Esophagus muscularis mucosa (tissue), 4 donors: ENCODE measurements at regions not wholly inside any gene's neighbourhood (a gene's known extent, or its start where the extent isn't known, plus 50 kb on each side); places are given as distances from the start of the nearest gene placed in this dataset.

Experiments used
- DNase-seq: peaks from one replicate; pipeline ENCODE4 v3.0.0-alpha.2; 2017; ENCODE audit errors: extremely low spot score
- H3K27ac ChIP-seq, 4 donors: fragments of 200-600 bp; sonication (generic); replicated peaks in 1 of 4; 1 replicate in 3 of 4; 2 replicates in 1 of 4; pipeline ENCODE4 v1.5.1; 2016 to 2019; ENCODE audit warnings: mild to moderate bottlenecking in 1 of 4
- H3K27me3 ChIP-seq, 4 donors: fragments of 200-600 bp; sonication (generic); one replicate each; pipeline versions ENCODE4 v1.5.1 to v1.6.0; 2016 to 2019
- H3K36me3 ChIP-seq, 4 donors: fragments of 200-600 bp; sonication (generic); one replicate each; pipeline ENCODE4 v1.5.1; 2016 to 2019
- H3K4me1 ChIP-seq, 4 donors: fragments of 200-600 bp; sonication (generic); one replicate each; pipeline ENCODE4 v1.5.1; 2016 to 2019
- H3K4me3 ChIP-seq, 4 donors: fragments of 200-600 bp; sonication (generic); 1 replicate in 2 of 4; 2 replicates in 2 of 4; pipeline ENCODE4 v1.5.1; 2016 to 2019; ENCODE audit warnings: mild to moderate bottlenecking in 4 of 4, moderate library complexity in 1 of 4
- H3K9me3 ChIP-seq, 4 donors: fragments of 200-600 bp; sonication (generic); 1 replicate in 3 of 4; 2 replicates in 1 of 4; pipeline ENCODE4 v1.5.1; 2016 to 2019
- CTCF ChIP-seq, 3 experiments: fragments of 200-600 bp in 2 of 3; fragments of 450-650 bp in 1 of 3; sonication (generic) in 2 of 3; IDR thresholded peaks; one replicate each; pipeline ENCODE4 v1.5.1; 2017 to 2019; ENCODE audit warnings: antibody characterized with exemption in 3 of 3, mild to moderate bottlenecking in 2 of 3, moderate library complexity in 1 of 3
- EP300 ChIP-seq: sonication (generic); formaldehyde crosslinking; IDR thresholded peaks from one replicate; pipeline ENCODE4 v1.6.1; 2017; ENCODE audit warnings: antibody characterized with exemption
- POLR2A ChIP-seq: fragments of 450-650 bp; IDR thresholded peaks from one replicate; pipeline ENCODE4 v1.6.1; 2017; ENCODE audit warnings: antibody characterized with exemption, moderate library complexity, mild to moderate bottlenecking, low read depth
- POLR2AphosphoS5 ChIP-seq, 2 donors: sonication (generic); formaldehyde crosslinking; IDR thresholded peaks; one replicate each; pipeline ENCODE4 v1.6.1; 2017; ENCODE audit warnings: antibody characterized with exemption in 2 of 2
- WGBS: methylation state at CpG from one replicate; pipeline ENCODE4 v1.1.5; 2018; 5-methylcytosine and 5-hydroxymethylcytosine counted together
- intact Hi-C: fragments of 100-400 bp; cut with DNase I; formaldehyde crosslinking; loops from one replicate; pipeline ENCODE4 v1.15.1; 2023

DNA sequence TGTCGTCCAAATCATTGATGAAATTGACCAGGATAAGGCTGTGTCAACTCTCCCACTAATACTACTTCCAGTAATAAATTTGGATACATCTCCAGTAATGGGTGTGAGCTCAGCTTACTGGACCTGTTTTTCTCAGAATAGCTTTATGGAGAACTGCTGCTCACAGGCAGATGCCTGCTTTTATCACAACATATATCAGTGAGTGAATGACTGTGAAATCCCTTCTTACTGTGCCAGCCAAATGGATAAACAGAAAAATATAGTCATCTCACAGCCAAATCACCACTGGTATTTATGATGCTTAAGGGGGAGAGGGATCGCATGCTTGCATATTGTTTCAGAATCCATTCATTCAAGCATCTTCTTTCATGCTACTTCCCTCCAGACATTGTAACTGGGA, 148.4 kb upstream of the PAPPA start:
- no peak for TF ChIP-seq POLR2AphosphoS5 (IDR thresholded peaks at IDR 0.05)
- TF ChIP-seq CTCF (IDR thresholded peaks at IDR 0.05), result no peak
- TF ChIP-seq EP300, result no peak
- no peak for TF ChIP-seq POLR2A
- H3K36me3 ChIP-seq, result no peaks in the 10 kb centered on the region
- H3K4me3 ChIP-seq, result no peak overlapping the region
- intact Hi-C loops, result no loop called here
- H3K27me3 ChIP-seq, result no peaks in the 10 kb centered on the region
- no peaks in the 10 kb centered on the region for H3K9me3 ChIP-seq
- no peak for DNase-seq
- H3K4me1 ChIP-seq, result no peaks in the 10 kb centered on the region
- WGBS, result 78% methylated on average over 2 of the region's 2 CpGs
- no peak overlapping the region for H3K27ac ChIP-seq

- no peaks in the 10 kb centered on the region for H3K36me3 ChIP-seq
- no peak overlapping the region for H3K4me3 ChIP-seq
- TF ChIP-seq POLR2A (no peak), EP300 (no peak), POLR2AphosphoS5 (IDR thresholded peaks at IDR 0.05) (no peak), CTCF (IDR thresholded peaks at IDR 0.05) (no peak)
- H3K9me3 ChIP-seq, result no peaks in the 10 kb centered on the region
- intact Hi-C loops, result no loop called here
- no peak for DNase-seq
- no peak overlapping the region for H3K27ac ChIP-seq
- H3K4me1 ChIP-seq, result no peaks in the 10 kb centered on the region
- 86% methylated on average over 2 of the region's 2 CpGs for WGBS
- H3K27me3 ChIP-seq, result no peaks in the 10 kb centered on the region
Measured at GRCh38 chr9:116007824-116008223, 145.8 kb upstream of the PAPPA start.

- Histone ChIP-seq H3K4me3 (no peak overlapping the region), H3K27me3 (no peaks in the 10 kb centered on the region), H3K4me1 (no peaks in the 10 kb centered on the region), H3K27ac (no peak overlapping the region), H3K36me3 (no peaks in the 10 kb centered on the region), H3K9me3 (no peaks in the 10 kb centered on the region)
- intact Hi-C loops, result no loop called here
- TF ChIP-seq POLR2A, result no peak
- no peak for TF ChIP-seq CTCF (IDR thresholded peaks at IDR 0.05)
- TF ChIP-seq POLR2AphosphoS5 (IDR thresholded peaks at IDR 0.05), result no peak
- TF ChIP-seq EP300, result no peak
- WGBS, result 73% methylated on average over 5 of the region's 5 CpGs
- no peak for DNase-seq
Measured at GRCh38 chr9:116008278-116008677, 145.3 kb upstream of the PAPPA start.

DNA sequence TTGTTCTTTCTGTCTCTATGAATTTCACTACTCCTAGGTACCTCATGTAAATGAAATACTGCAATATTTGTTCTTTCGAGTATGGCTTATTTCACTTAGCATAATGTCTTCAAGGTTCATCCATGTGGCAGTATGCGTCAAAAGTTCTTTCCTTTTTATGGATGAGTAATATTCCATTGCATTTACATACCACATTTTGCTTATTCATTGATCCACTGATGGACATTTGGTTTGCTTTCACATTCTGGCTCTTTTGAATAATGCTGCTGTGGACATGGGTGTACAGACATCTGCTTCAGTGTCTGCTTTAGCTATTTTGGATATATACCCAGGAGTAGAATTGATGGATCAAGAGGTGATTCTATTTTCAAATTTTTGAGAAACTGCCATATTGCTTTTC, 144.2 kb upstream of the PAPPA start:
- H3K4me1 ChIP-seq, result no peaks in the 10 kb centered on the region
- no peak overlapping the region for H3K4me3 ChIP-seq
- TF ChIP-seq CTCF (IDR thresholded peaks at IDR 0.05) (no peak), POLR2A (no peak), EP300 (no peak), POLR2AphosphoS5 (IDR thresholded peaks at IDR 0.05) (no peak)
- H3K9me3 ChIP-seq, result no peaks in the 10 kb centered on the region
- intact Hi-C loops, result no loop called here
- H3K36me3 ChIP-seq, result no peaks in the 10 kb centered on the region
- H3K27ac ChIP-seq, result no peak overlapping the region
- DNase-seq, result no peak
- H3K27me3 ChIP-seq, result no peaks in the 10 kb centered on the region
- whole genome bisulfite sequencing, result 98% methylated on average over 2 of the region's 2 CpGs

DNA sequence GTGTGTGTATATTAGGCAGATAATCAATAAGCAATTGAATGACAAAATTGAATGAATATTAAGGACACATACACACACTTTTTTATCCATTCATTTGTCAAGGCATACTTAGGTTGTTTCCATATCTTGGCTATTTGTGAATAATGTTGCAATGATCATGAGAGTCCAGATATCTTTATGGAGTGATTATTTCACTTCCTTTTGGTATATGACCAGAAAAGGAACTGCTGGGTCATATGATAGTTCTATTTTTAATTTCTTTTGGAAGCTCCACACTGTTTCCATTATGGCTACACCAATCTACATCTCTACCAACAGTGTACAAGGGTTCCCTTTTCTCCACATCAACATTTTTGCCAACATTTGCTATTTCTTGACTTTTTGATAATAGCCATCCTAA, 137.7 kb upstream of the PAPPA start:
- no peaks in the 10 kb centered on the region for H3K36me3 ChIP-seq
- H3K4me3 ChIP-seq, result no peak overlapping the region
- no peaks in the 10 kb centered on the region for H3K9me3 ChIP-seq
- TF ChIP-seq POLR2A (no peak), EP300 (no peak), POLR2AphosphoS5 (IDR thresholded peaks at IDR 0.05) (no peak), CTCF (IDR thresholded peaks at IDR 0.05) (no peak)
- no peak overlapping the region for H3K27ac ChIP-seq
- DNase-seq, result no peak
- no peaks in the 10 kb centered on the region for H3K27me3 ChIP-seq
- intact Hi-C loops, result no loop called here
- H3K4me1 ChIP-seq, result no peaks in the 10 kb centered on the region
